HCT116 (cell line): ENCODE measurements at regions not wholly inside any gene's neighbourhood (a gene's known extent, or its start where the extent isn't known, plus 50 kb on each side); places are given as distances from the start of the nearest gene placed in this dataset.
"Not testable (repeated sequence)": the region's sequence is repeated elsewhere in the genome, so short reads cannot be mapped to it uniquely, and the experiment has no call there.

Experiments
- ATAC-seq: fragments of 200-7000 bp; cut with Tn5 transposase; 2 replicates; pipeline ENCODE4 v1.9.1; 2020; ENCODE audit warnings: mild to moderate bottlenecking, moderate library complexity
- BruUV-seq: library from RNA; stranded (reverse); fragments of 400-500 nt; replicated peaks from 2 replicates; lab custom pipeline; 2021; lab: Mats Ljungman, UMichigan
- CTCF ChIA-PET: fragments of 300-600 bp; sonication (Branson Sonifier 250); formaldehyde crosslinking; loops from one replicate; lab custom pipeline; 2021; ENCODE audit warnings: antibody characterized with exemption; lab: Charles Lee
- POLR2A ChIA-PET: fragments of 300-600, 350-600 bp; sonication (Branson Sonifier 250); formaldehyde crosslinking; loops from one replicate; lab custom pipeline; 2021; ENCODE audit warnings: antibody characterized with exemption; lab: Charles Lee
- RAD21 ChIA-PET, 2 experiments: fragments of 300-600 bp; sonication (Branson Sonifier 250); formaldehyde crosslinking; loops; one replicate each; lab custom pipeline; 2023; ENCODE audit warnings: low total read pairs in 2 of 2; ENCODE audit not compliant: uncharacterized antibody in 2 of 2, unreplicated experiment in 2 of 2, low non-redundant PET in 1 of 2; lab: Charles Lee
- DNase-seq: peaks from one replicate; pipeline ENCODE4 v3.0.0-alpha.2; 2010; ENCODE audit warnings: low read depth, low spot score
- H2AFZ ChIP-seq: fragments of 200-600 bp; shearing (Covaris generic), sonication (generic); 2 replicates; pipeline ENCODE4 v1.6.1; 2017; ENCODE audit warnings: low read depth, mixed run types, mixed read lengths, antibody characterized with exemption, low read length; ENCODE audit not compliant: poor library complexity, severe bottlenecking
- H3K27ac ChIP-seq: 2 replicates; pipeline ENCODE4 v1.5.1; 2012; ENCODE audit warnings: low read depth, low read length
- H3K27me3 ChIP-seq: fragments of 200-600 bp; sonication (generic); 2 replicates; pipeline ENCODE4 v1.6.1; 2016; ENCODE audit warnings: mixed run types, low read length, mixed read lengths; ENCODE audit not compliant: insufficient read depth
- H3K36me3 ChIP-seq, 2 experiments: fragments of 200-500 bp in 1 of 2; fragments of 200-600 bp in 1 of 2; sonication (Bioruptor generic) in 1 of 2; sonication (generic) in 1 of 2; 2 replicates each; pipeline versions ENCODE4 v1.5.1 to v1.6.1; 2014 to 2016; ENCODE audit warnings: low read length in 2 of 2, inconsistent platforms in 1 of 2, mixed read lengths in 1 of 2, mixed run types in 1 of 2; ENCODE audit not compliant: insufficient read depth in 2 of 2, control insufficient read depth in 1 of 2
- H3K4me1 ChIP-seq, 2 experiments: fragments of 200-600 bp in 1 of 2; sonication (generic) in 1 of 2; 2 replicates each; pipeline versions ENCODE4 v1.5.1 to v1.6.1; 2012 to 2017; ENCODE audit warnings: low read length in 2 of 2, inconsistent platforms in 1 of 2, mild to moderate bottlenecking in 1 of 2, mixed read lengths in 1 of 2, mixed run types in 1 of 2, moderate library complexity in 1 of 2; ENCODE audit not compliant: insufficient read depth in 2 of 2, control insufficient read depth in 1 of 2
- H3K4me2 ChIP-seq: fragments of 200-600 bp; sonication (generic); 2 replicates; pipeline ENCODE4 v1.6.1; 2017; ENCODE audit warnings: mixed run types, low read length, mixed read lengths
- H3K4me3 ChIP-seq, 2 experiments: fragments of 200-600 bp in 1 of 2; sonication (generic) in 1 of 2; replicated peaks in 1 of 2; 2 replicates each; pipeline ENCODE4 v1.5.1; 2011 to 2016; ENCODE audit warnings: low read length in 2 of 2, control low read depth in 1 of 2, low read depth in 1 of 2, mild to moderate bottlenecking in 1 of 2, mixed read lengths in 1 of 2, mixed run types in 1 of 2
- H3K79me2 ChIP-seq: fragments of 200-600 bp; sonication (generic); 2 replicates; pipeline ENCODE4 v1.6.1; 2017; ENCODE audit warnings: mild to moderate bottlenecking, mixed run types, low read length, moderate library complexity, mixed read lengths; ENCODE audit not compliant: insufficient read depth
- H3K9ac ChIP-seq: fragments of 200-600 bp; sonication (generic); 2 replicates; pipeline ENCODE4 v1.6.1; 2016; ENCODE audit warnings: low read length, mixed read lengths
- H3K9me2 ChIP-seq: fragments of 200-600 bp; sonication (generic), shearing (Covaris generic); 2 replicates; pipeline ENCODE4 v1.6.1; 2017; ENCODE audit warnings: mixed run types, mild to moderate bottlenecking, moderate library complexity; ENCODE audit not compliant: insufficient read depth
- H3K9me3 ChIP-seq, 2 experiments: fragments of 200-500 bp in 1 of 2; fragments of 200-600 bp in 1 of 2; sonication (Bioruptor generic) in 1 of 2; sonication (generic) in 1 of 2; 2 replicates each; pipeline ENCODE4 v1.6.1; 2014 to 2017; ENCODE audit warnings: low read length in 2 of 2, mixed read lengths in 2 of 2, inconsistent platforms in 1 of 2, low read depth in 1 of 2, mild to moderate bottlenecking in 1 of 2, mixed run types in 1 of 2, moderate library complexity in 1 of 2; ENCODE audit not compliant: control insufficient read depth in 1 of 2, insufficient read depth in 1 of 2
- H4K20me1 ChIP-seq: fragments of 200-600 bp; sonication (generic), shearing (Covaris generic); 2 replicates; pipeline ENCODE4 v1.6.1; 2017; ENCODE audit warnings: mixed run types, mild to moderate bottlenecking, moderate library complexity; ENCODE audit not compliant: insufficient read depth
- ATF3 ChIP-seq: IDR thresholded peaks from 2 replicates; pipeline ENCODE4 v1.6.1; 2012
- CBX3 ChIP-seq: IDR thresholded peaks from 2 replicates; pipeline ENCODE4 v1.6.1; 2012; ENCODE audit warnings: low read depth
- EGR1 ChIP-seq: IDR thresholded peaks from 2 replicates; pipeline ENCODE4 v1.6.1; 2012; ENCODE audit warnings: low read depth
- ELF1 ChIP-seq: IDR thresholded peaks from 2 replicates; pipeline ENCODE4 v1.6.1; 2012; ENCODE audit warnings: low read depth, borderline replicate concordance
- EZH2 ChIP-seq: fragments of 200-600 bp; sonication (generic); IDR thresholded peaks from 2 replicates; pipeline ENCODE4 v1.6.1; 2017; ENCODE audit warnings: antibody characterized with exemption, mixed run types
- EZH2phosphoT487 ChIP-seq: fragments of 200-600 bp; IDR thresholded peaks from 2 replicates; pipeline ENCODE4 v1.6.1; 2018; ENCODE audit warnings: antibody characterized with exemption, borderline replicate concordance
- JUND ChIP-seq: IDR thresholded peaks from 2 replicates; pipeline ENCODE4 v1.6.1; 2012
- MAX ChIP-seq: IDR thresholded peaks from 2 replicates; pipeline ENCODE4 v1.6.1; 2012
- POLR2A ChIP-seq: IDR thresholded peaks from 2 replicates; pipeline ENCODE4 v1.7.0; 2011; ENCODE audit warnings: borderline replicate concordance; ENCODE audit not compliant: insufficient read depth, insufficient read length; ENCODE audit errors: extremely low read depth
- POLR2AphosphoS5 ChIP-seq: IDR thresholded peaks from 2 replicates; pipeline ENCODE4 v1.6.1; 2011; ENCODE audit warnings: mild to moderate bottlenecking, low read depth, low read length, moderate library complexity
- REST ChIP-seq: IDR thresholded peaks from 2 replicates; pipeline ENCODE4 v1.6.1; 2012; ENCODE audit warnings: low read depth
- SIN3A ChIP-seq: IDR thresholded peaks from 2 replicates; pipeline ENCODE4 v1.6.1; 2012; ENCODE audit warnings: low read depth
- SP1 ChIP-seq: IDR thresholded peaks from 2 replicates; pipeline ENCODE4 v1.6.1; 2012; ENCODE audit warnings: low read depth
- SRF ChIP-seq: IDR thresholded peaks from 2 replicates; pipeline ENCODE4 v1.6.1; 2012; ENCODE audit warnings: low read depth
- TCF7L2 ChIP-seq: IDR thresholded peaks from 2 replicates; pipeline ENCODE4 v1.7.0; 2011; ENCODE audit warnings: borderline replicate concordance, inconsistent platforms; ENCODE audit not compliant: insufficient read depth, insufficient read length; ENCODE audit errors: extremely low read depth
- YY1 ChIP-seq: IDR thresholded peaks from 2 replicates; pipeline ENCODE4 v1.6.1; 2011; ENCODE audit warnings: low read length, low read depth, moderate library complexity, mild to moderate bottlenecking; ENCODE audit not compliant: insufficient replicate concordance; ENCODE audit errors: extremely low read depth
- ZBTB33 ChIP-seq: IDR thresholded peaks from 2 replicates; pipeline ENCODE4 v1.6.1; 2011; ENCODE audit warnings: mild to moderate bottlenecking, low read length, moderate library complexity; ENCODE audit not compliant: insufficient replicate concordance; ENCODE audit errors: extremely low read depth
- ZFX ChIP-seq: fragments of 450-650 bp; IDR thresholded peaks from 2 replicates; pipeline ENCODE4 v1.6.1; 2017
- intact Hi-C: fragments of 100-400 bp; cut with micrococcal nuclease; formaldehyde crosslinking; loops from 2 replicates; pipeline ENCODE4 v1.10.0; 2022

GRCh38 chr6:168795611-168796010, 354.6 kb downstream of the SMOC2 start:
- POLR2A ChIA-PET, H3K79me2 ChIP-seq, H3K4me3 ChIP-seq, H3K36me3 ChIP-seq, RAD21 ChIA-PET, H3K9me3 ChIP-seq, H3K27ac ChIP-seq, H3K9ac ChIP-seq, H3K27me3 ChIP-seq, H3K4me1 ChIP-seq, H3K9me2 ChIP-seq, CTCF ChIA-PET, ATAC-seq, BruUV-seq, H2AFZ ChIP-seq, H3K4me2 ChIP-seq, intact Hi-C loops, DNase-seq, H4K20me1 ChIP-seq: not testable (repeated sequence)

GRCh38 chr6:168794491-168794890, 353.5 kb downstream of the SMOC2 start:
- ChIA-PET CTCF (no interaction called here), POLR2A (no interaction called here), RAD21 (no interaction called here)
- Histone ChIP-seq H3K4me3 (no peak overlapping the region), H3K27ac (no peak overlapping the region), H2AFZ (no peak overlapping the region), H3K36me3 (no peaks in the 10 kb centered on the region), H3K9me2 (no peaks in the 10 kb centered on the region), H3K27me3 (no peaks in the 10 kb centered on the region), H3K9ac (no peak overlapping the region), H3K79me2 (no peaks in the 10 kb centered on the region), H3K4me1 (no peaks in the 10 kb centered on the region), H3K9me3 (no peaks in the 10 kb centered on the region), H4K20me1 (no peaks in the 10 kb centered on the region), H3K4me2 (no peak overlapping the region)
- BruUV-seq, result no TSS peak
- intact Hi-C loops, result no loop called here
- no peak for DNase-seq
- TF ChIP-seq SP1 (no peak), ELF1 (no peak), POLR2A (no peak), REST (no peak), EZH2phosphoT487 (no peak), SIN3A (no peak), ZFX (no peak), ATF3 (no peak), ZBTB33 (no peak), CBX3 (no peak), MAX (no peak), TCF7L2 (no peak), SRF (no peak), POLR2AphosphoS5 (no peak), YY1 (no peak), EZH2 (no peak), EGR1 (no peak), JUND (no peak)
- no peak for ATAC-seq
